ENCODE measurements at regions not wholly inside any gene's neighbourhood (a gene's known extent, or its start where the extent isn't known, plus 50 kb on each side); places are given as distances from the start of the nearest gene placed in this dataset.

GRCh38 chr2:145168091-145168490, 648.2 kb upstream of the ZEB2 start:
- H3K36me3 ChIP-seq (ENCODE audit: control insufficient read depth, insufficient read depth, low read length), result no peaks in the 10 kb centered on the region
- no peak overlapping the region for H3K4me3 ChIP-seq (ENCODE audit: low read depth, low read length)
- no peak for FAIRE-seq
- TF ChIP-seq CTCF (IDR thresholded peaks at IDR 0.05; ENCODE audit: insufficient read depth, low read length, severe bottlenecking), result no peak
- DNase-seq (ENCODE audit: low read depth), result no peak
- H3K27me3 ChIP-seq (ENCODE audit: control insufficient read depth, insufficient read depth, low read length), result peaks cover 1% of the 10 kb centered on the region

GRCh38 chr2:145166731-145167302, 646.9 kb upstream of the ZEB2 start:
- DNase-seq (ENCODE audit: low read depth) (no peak), FAIRE-seq (no peak)
- no peak overlapping the region for H3K4me3 ChIP-seq (ENCODE audit: low read depth, low read length)
- H3K36me3 ChIP-seq (ENCODE audit: control insufficient read depth, insufficient read depth, low read length), result no peaks in the 10 kb centered on the region
- no peak for TF ChIP-seq CTCF (IDR thresholded peaks at IDR 0.05; ENCODE audit: insufficient read depth, low read length, severe bottlenecking)
- H3K27me3 ChIP-seq (ENCODE audit: control insufficient read depth, insufficient read depth, low read length), result peaks cover 1% of the 10 kb centered on the region

- FAIRE-seq, result no peak
- Histone ChIP-seq H3K27me3 (ENCODE audit: control insufficient read depth, insufficient read depth, low read length) (no peaks in the 10 kb centered on the region), H3K36me3 (ENCODE audit: control insufficient read depth, insufficient read depth, low read length) (no peaks in the 10 kb centered on the region), H3K4me3 (ENCODE audit: low read depth, low read length) (no peak overlapping the region)
- DNase-seq (ENCODE audit: low read depth), result no peak
- TF ChIP-seq CTCF (IDR thresholded peaks at IDR 0.05; ENCODE audit: insufficient read depth, low read length, severe bottlenecking), result no peak
Measured at GRCh38 chr2:145161656-145162055, 641.7 kb upstream of the ZEB2 start.

- no peak for TF ChIP-seq CTCF (IDR thresholded peaks at IDR 0.05; ENCODE audit: insufficient read depth, low read length, severe bottlenecking)
- H3K36me3 ChIP-seq (ENCODE audit: control insufficient read depth, insufficient read depth, low read length), result no peaks in the 10 kb centered on the region
- no peak overlapping the region for H3K4me3 ChIP-seq (ENCODE audit: low read depth, low read length)
- DNase-seq (ENCODE audit: low read depth) (no peak), FAIRE-seq (no peak)
- no peaks in the 10 kb centered on the region for H3K27me3 ChIP-seq (ENCODE audit: control insufficient read depth, insufficient read depth, low read length)
Measured at GRCh38 chr2:145160855-145161254, 640.9 kb upstream of the ZEB2 start.

GRCh38 chr2:145159676-145160075, 639.8 kb upstream of the ZEB2 start:
- FAIRE-seq (no peak), DNase-seq (ENCODE audit: low read depth) (no peak)
- H3K36me3 ChIP-seq (ENCODE audit: control insufficient read depth, insufficient read depth, low read length), result no peaks in the 10 kb centered on the region
- H3K4me3 ChIP-seq (ENCODE audit: low read depth, low read length), result no peak overlapping the region
- TF ChIP-seq CTCF (IDR thresholded peaks at IDR 0.05; ENCODE audit: insufficient read depth, low read length, severe bottlenecking), result no peak
- no peaks in the 10 kb centered on the region for H3K27me3 ChIP-seq (ENCODE audit: control insufficient read depth, insufficient read depth, low read length)

Data from bronchial epithelial cell (primary cell).